ENCODE measurements at regions not wholly inside any gene's neighbourhood (a gene's known extent, or its start where the extent isn't known, plus 50 kb on each side); places are given as distances from the start of the nearest gene placed in this dataset.

DNA sequence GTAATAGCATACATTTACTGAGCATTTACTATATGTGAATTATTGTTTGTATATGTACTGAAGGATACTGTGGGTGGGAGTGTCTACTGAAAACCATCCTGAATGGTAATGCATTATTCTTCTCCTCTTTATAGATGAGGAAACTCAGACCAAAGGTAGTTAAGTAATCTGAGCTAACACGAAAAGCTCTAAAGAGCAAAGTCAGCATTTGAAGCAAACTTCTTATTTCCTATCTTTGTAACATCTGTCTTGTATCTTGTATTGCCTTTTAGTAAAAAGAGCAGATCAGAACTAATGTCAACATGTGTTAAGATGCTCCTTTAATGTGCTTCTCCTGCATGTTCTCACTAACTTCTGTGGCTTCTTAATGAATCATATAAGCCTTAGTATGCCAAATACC, 382.8 kb upstream of the NXPH2 start:
- H3K9me3 ChIP-seq, result no peaks in the 10 kb centered on the region
- H3F3A ChIP-seq (replicated peaks; ENCODE audit: insufficient read depth), result no peaks in the 10 kb centered on the region
- DNase-seq, result no peak
- no peak overlapping the region for H3K9ac ChIP-seq
- ChIA-PET POLR2A (no interaction called here), CTCF (no interaction called here)
- no peaks in the 10 kb centered on the region for H4K20me1 ChIP-seq (ENCODE audit: insufficient read depth)
- H2AFZ ChIP-seq (ENCODE audit: low read depth), result no peak overlapping the region
- no peaks in the 10 kb centered on the region; a peak in 2 of 4 replicates for H3K4me1 ChIP-seq (ENCODE audit: control insufficient read depth in 1 of 2, insufficient read depth in 2 of 2, low read depth in 1 of 2, low read length in 1 of 2)
- no peaks in the 10 kb centered on the region for H3K9me2 ChIP-seq
- no peak overlapping the region for H3K27ac ChIP-seq (ENCODE audit: low read depth in 2 of 2, low read length in 1 of 2)
- WGBS (ENCODE audit: low lambda C conversion rate), result 38% methylated on average over 1 of the region's 1 CpG
- TF ChIP-seq JUND (IDR thresholded peaks at IDR 0.05) (no peak), YY1 (IDR thresholded peaks at IDR 0.05; ENCODE audit: low read depth) (no peak), TEAD4 (IDR thresholded peaks at IDR 0.05; ENCODE audit: borderline replicate concordance, insufficient read depth) (no peak), TCF12 (IDR thresholded peaks at IDR 0.05) (no peak), FOXM1 (IDR thresholded peaks at IDR 0.05; ENCODE audit: low read depth) (no peak), RCOR1 (IDR thresholded peaks at IDR 0.05; ENCODE audit: low read length) (no peak), GABPA (IDR thresholded peaks at IDR 0.05; ENCODE audit: low read depth) (no peak), SIN3A (IDR thresholded peaks at IDR 0.05; ENCODE audit: borderline replicate concordance, low read depth, low read length) (no peak), FOXJ3 (CRISPR knock-in tag; IDR thresholded peaks at IDR 0.05) (no peak), EP300 (IDR thresholded peaks at IDR 0.05; ENCODE audit: borderline replicate concordance in 1 of 2, low read depth in 1 of 2, low read length in 1 of 2) (no peak), EZH2phosphoT487 (IDR thresholded peaks at IDR 0.05; ENCODE audit: borderline replicate concordance, low read depth) (no peak), GATA2 (CRISPR knock-in tag; IDR thresholded peaks at IDR 0.05) (no peak)
- TF ChIP-seq, protein P1, sequence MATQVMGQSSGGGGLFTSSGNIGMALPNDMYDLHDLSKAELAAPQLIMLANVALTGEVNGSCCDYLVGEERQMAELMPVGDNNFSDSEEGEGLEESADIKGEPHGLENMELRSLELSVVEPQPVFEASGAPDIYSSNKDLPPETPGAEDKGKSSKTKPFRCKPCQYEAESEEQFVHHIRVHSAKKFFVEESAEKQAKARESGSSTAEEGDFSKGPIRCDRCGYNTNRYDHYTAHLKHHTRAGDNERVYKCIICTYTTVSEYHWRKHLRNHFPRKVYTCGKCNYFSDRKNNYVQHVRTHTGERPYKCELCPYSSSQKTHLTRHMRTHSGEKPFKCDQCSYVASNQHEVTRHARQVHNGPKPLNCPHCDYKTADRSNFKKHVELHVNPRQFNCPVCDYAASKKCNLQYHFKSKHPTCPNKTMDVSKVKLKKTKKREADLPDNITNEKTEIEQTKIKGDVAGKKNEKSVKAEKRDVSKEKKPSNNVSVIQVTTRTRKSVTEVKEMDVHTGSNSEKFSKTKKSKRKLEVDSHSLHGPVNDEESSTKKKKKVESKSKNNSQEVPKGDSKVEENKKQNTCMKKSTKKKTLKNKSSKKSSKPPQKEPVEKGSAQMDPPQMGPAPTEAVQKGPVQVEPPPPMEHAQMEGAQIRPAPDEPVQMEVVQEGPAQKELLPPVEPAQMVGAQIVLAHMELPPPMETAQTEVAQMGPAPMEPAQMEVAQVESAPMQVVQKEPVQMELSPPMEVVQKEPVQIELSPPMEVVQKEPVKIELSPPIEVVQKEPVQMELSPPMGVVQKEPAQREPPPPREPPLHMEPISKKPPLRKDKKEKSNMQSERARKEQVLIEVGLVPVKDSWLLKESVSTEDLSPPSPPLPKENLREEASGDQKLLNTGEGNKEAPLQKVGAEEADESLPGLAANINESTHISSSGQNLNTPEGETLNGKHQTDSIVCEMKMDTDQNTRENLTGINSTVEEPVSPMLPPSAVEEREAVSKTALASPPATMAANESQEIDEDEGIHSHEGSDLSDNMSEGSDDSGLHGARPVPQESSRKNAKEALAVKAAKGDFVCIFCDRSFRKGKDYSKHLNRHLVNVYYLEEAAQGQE (IDR thresholded peaks at IDR 0.05; ENCODE audit: low read depth, low read length), result no peak
- TF ChIP-seq, protein P2, sequence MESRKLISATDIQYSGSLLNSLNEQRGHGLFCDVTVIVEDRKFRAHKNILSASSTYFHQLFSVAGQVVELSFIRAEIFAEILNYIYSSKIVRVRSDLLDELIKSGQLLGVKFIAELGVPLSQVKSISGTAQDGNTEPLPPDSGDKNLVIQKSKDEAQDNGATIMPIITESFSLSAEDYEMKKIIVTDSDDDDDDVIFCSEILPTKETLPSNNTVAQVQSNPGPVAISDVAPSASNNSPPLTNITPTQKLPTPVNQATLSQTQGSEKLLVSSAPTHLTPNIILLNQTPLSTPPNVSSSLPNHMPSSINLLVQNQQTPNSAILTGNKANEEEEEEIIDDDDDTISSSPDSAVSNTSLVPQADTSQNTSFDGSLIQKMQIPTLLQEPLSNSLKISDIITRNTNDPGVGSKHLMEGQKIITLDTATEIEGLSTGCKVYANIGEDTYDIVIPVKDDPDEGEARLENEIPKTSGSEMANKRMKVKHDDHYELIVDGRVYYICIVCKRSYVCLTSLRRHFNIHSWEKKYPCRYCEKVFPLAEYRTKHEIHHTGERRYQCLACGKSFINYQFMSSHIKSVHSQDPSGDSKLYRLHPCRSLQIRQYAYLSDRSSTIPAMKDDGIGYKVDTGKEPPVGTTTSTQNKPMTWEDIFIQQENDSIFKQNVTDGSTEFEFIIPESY (IDR thresholded peaks at IDR 0.05; ENCODE audit: borderline replicate concordance, low read depth), result no peak
- TF ChIP-seq, protein P3, sequence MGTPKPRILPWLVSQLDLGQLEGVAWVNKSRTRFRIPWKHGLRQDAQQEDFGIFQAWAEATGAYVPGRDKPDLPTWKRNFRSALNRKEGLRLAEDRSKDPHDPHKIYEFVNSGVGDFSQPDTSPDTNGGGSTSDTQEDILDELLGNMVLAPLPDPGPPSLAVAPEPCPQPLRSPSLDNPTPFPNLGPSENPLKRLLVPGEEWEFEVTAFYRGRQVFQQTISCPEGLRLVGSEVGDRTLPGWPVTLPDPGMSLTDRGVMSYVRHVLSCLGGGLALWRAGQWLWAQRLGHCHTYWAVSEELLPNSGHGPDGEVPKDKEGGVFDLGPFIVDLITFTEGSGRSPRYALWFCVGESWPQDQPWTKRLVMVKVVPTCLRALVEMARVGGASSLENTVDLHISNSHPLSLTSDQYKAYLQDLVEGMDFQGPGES (IDR thresholded peaks at IDR 0.05; ENCODE audit: low read depth, low read length), result no peak
- TF ChIP-seq, protein P4, sequence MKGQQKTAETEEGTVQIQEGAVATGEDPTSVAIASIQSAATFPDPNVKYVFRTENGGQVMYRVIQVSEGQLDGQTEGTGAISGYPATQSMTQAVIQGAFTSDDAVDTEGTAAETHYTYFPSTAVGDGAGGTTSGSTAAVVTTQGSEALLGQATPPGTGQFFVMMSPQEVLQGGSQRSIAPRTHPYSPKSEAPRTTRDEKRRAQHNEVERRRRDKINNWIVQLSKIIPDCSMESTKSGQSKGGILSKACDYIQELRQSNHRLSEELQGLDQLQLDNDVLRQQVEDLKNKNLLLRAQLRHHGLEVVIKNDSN (IDR thresholded peaks at IDR 0.05; ENCODE audit: borderline replicate concordance, low read depth), result no peak
- TF ChIP-seq, protein P5, sequence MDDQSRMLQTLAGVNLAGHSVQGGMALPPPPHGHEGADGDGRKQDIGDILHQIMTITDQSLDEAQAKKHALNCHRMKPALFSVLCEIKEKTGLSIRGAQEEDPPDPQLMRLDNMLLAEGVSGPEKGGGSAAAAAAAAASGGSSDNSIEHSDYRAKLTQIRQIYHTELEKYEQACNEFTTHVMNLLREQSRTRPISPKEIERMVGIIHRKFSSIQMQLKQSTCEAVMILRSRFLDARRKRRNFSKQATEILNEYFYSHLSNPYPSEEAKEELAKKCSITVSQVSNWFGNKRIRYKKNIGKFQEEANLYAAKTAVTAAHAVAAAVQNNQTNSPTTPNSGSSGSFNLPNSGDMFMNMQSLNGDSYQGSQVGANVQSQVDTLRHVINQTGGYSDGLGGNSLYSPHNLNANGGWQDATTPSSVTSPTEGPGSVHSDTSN (IDR thresholded peaks at IDR 0.05), result no peak
- TF ChIP-seq, protein P6, sequence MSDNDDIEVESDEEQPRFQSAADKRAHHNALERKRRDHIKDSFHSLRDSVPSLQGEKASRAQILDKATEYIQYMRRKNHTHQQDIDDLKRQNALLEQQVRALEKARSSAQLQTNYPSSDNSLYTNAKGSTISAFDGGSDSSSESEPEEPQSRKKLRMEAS (IDR thresholded peaks at IDR 0.05; ENCODE audit: low read depth), result no peak
- TF ChIP-seq, protein P7, sequence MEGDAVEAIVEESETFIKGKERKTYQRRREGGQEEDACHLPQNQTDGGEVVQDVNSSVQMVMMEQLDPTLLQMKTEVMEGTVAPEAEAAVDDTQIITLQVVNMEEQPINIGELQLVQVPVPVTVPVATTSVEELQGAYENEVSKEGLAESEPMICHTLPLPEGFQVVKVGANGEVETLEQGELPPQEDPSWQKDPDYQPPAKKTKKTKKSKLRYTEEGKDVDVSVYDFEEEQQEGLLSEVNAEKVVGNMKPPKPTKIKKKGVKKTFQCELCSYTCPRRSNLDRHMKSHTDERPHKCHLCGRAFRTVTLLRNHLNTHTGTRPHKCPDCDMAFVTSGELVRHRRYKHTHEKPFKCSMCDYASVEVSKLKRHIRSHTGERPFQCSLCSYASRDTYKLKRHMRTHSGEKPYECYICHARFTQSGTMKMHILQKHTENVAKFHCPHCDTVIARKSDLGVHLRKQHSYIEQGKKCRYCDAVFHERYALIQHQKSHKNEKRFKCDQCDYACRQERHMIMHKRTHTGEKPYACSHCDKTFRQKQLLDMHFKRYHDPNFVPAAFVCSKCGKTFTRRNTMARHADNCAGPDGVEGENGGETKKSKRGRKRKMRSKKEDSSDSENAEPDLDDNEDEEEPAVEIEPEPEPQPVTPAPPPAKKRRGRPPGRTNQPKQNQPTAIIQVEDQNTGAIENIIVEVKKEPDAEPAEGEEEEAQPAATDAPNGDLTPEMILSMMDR (IDR thresholded peaks at IDR 0.05), result no peak
- no peaks in the 10 kb centered on the region for H3K79me2 ChIP-seq (ENCODE audit: insufficient read depth)
- H3K4me2 ChIP-seq, result no peak overlapping the region
- no peak overlapping the region for H3K4me3 ChIP-seq (ENCODE audit: low read depth in 2 of 2, low read length in 1 of 2)
- H3K27me3 ChIP-seq (ENCODE audit: insufficient read depth), result no peaks in the 10 kb centered on the region
- no peaks in the 10 kb centered on the region for H3K36me3 ChIP-seq (replicated peaks in 1 of 2; ENCODE audit: control insufficient read depth in 1 of 2, insufficient read depth in 2 of 2, low read length in 1 of 2)

Measured in SK-N-SH (cell line).